NCI-H524 treated with DMSO at 0.1 percent for 48 hours (cell line): ENCODE measurements at regions not wholly inside any gene's neighbourhood (a gene's known extent, or its start where the extent isn't known, plus 50 kb on each side); places are given as distances from the start of the nearest gene placed in this dataset.

Experiments used
- DNase-seq: peaks from one replicate; lab custom pipeline; 2025; lab: John Stamatoyannopoulos, UW

GRCh38 chr4:125808022-125808421, 493.3 kb downstream of the FAT4 start:
- no peak for DNase-seq

GRCh38 chr4:125808570-125808969, 493.8 kb downstream of the FAT4 start:
- no peak for DNase-seq

GRCh38 chr4:125811892-125812291, 497.1 kb downstream of the FAT4 start:
- DNase-seq: no peak

- no peak for DNase-seq
These were observed 512.3 kb downstream of the FAT4 start for GRCh38 chr4:125826801-125827695.

- DNase-seq: no peak
These were observed 512.9 kb downstream of the FAT4 start for GRCh38 chr4:125827696-125828052.

- DNase-seq: no peak
These were observed 513.6 kb downstream of the FAT4 start for GRCh38 chr4:125828346-125828745.

- no peak for DNase-seq
These were observed 517.4 kb downstream of the FAT4 start for GRCh38 chr4:125832161-125832560.

- DNase-seq: no peak
These were observed 521.9 kb downstream of the FAT4 start for GRCh38 chr4:125836597-125837195.

GRCh38 chr4:125837493-125838201, 522.9 kb downstream of the FAT4 start:
- DNase-seq: no peak

GRCh38 chr4:125838202-125838601, 523.4 kb downstream of the FAT4 start:
- DNase-seq: no peak

GRCh38 chr4:125838924-125839323, 524.2 kb downstream of the FAT4 start:
- DNase-seq: no peak

- DNase-seq: no peak
These were observed 529.2 kb downstream of the FAT4 start for GRCh38 chr4:125843947-125844346.

GRCh38 chr4:125847518-125847917, 532.8 kb downstream of the FAT4 start:
- no peak for DNase-seq

GRCh38 chr4:125849869-125850268, 535.1 kb downstream of the FAT4 start:
- DNase-seq: no peak

GRCh38 chr4:125891597-125892258, 577.0 kb downstream of the FAT4 start:
- DNase-seq: no peak

- no peak for DNase-seq
These were observed 590.0 kb downstream of the FAT4 start for GRCh38 chr4:125904802-125905201.

- DNase-seq: no peak
These were observed 596.3 kb downstream of the FAT4 start for GRCh38 chr4:125911058-125911457.

GRCh38 chr4:125911481-125911880, 596.7 kb downstream of the FAT4 start:
- DNase-seq: no peak

GRCh38 chr4:125917559-125917958, 602.8 kb downstream of the FAT4 start:
- DNase-seq: no peak

- DNase-seq: no peak
These were observed 613.9 kb downstream of the FAT4 start for GRCh38 chr4:125928652-125929051.

GRCh38 chr4:125938541-125938940, 623.8 kb downstream of the FAT4 start:
- DNase-seq: no peak

- no peak for DNase-seq
These were observed 625.7 kb downstream of the FAT4 start for GRCh38 chr4:125940426-125940825.
